OCI-LY7 (cell line): ENCODE measurements at regions not wholly inside any gene's neighbourhood (a gene's known extent, or its start where the extent isn't known, plus 50 kb on each side); places are given as distances from the start of the nearest gene placed in this dataset.

Source experiments
- BruUV-seq: library from RNA; stranded (reverse); fragments of 400-500 nt; replicated peaks from 2 replicates; lab custom pipeline; 2021; lab: Mats Ljungman, UMichigan
- CTCF ChIA-PET: fragments of 300-600 bp; sonication (Branson Sonifier 250); formaldehyde crosslinking; loops from one replicate; lab custom pipeline; 2022; ENCODE audit warnings: antibody characterized with exemption; ENCODE audit not compliant: unreplicated experiment; lab: Charles Lee
- POLR2A ChIA-PET: fragments of 300-600 bp; sonication (Branson Sonifier 250); formaldehyde crosslinking; loops from one replicate; lab custom pipeline; 2022; ENCODE audit warnings: antibody characterized with exemption; lab: Charles Lee
- DNase-seq: peaks from one replicate; pipeline ENCODE4 v3.0.0-alpha.2; 2015; ENCODE audit warnings: low spot score
- H2AFZ ChIP-seq: fragments of 200-600 bp; sonication (generic), shearing (Covaris generic); 2 replicates; pipeline ENCODE4 v1.6.1; 2014; ENCODE audit warnings: mild to moderate bottlenecking, antibody characterized with exemption, low read length, moderate library complexity
- H3K27ac ChIP-seq: fragments of 200-600 bp; sonication (generic); 2 replicates; pipeline ENCODE4 v1.5.1; 2014; ENCODE audit warnings: mixed run types, low read depth, mild to moderate bottlenecking, moderate library complexity, low read length, inconsistent platforms; ENCODE audit not compliant: poor library complexity, severe bottlenecking
- H3K36me3 ChIP-seq: fragments of 200-600 bp; sonication (generic); 2 replicates; pipeline ENCODE4 v1.6.1; 2014; ENCODE audit warnings: mild to moderate bottlenecking, antibody characterized with exemption, low read length, moderate library complexity, mixed read lengths; ENCODE audit not compliant: insufficient read depth
- H3K4me1 ChIP-seq: fragments of 200-600 bp; sonication (generic); 2 replicates; pipeline ENCODE4 v1.5.1; 2014; ENCODE audit warnings: mild to moderate bottlenecking, low read length; ENCODE audit not compliant: insufficient read depth, poor library complexity, severe bottlenecking
- H3K4me2 ChIP-seq: fragments of 200-600 bp; sonication (generic); 2 replicates; pipeline ENCODE4 v1.6.1; 2014; ENCODE audit warnings: mild to moderate bottlenecking, low read length
- H3K4me3 ChIP-seq: fragments of 200-600 bp; sonication (generic); 2 replicates; pipeline ENCODE4 v1.5.1; 2014; ENCODE audit warnings: mild to moderate bottlenecking, low read depth, low read length; ENCODE audit not compliant: poor library complexity, severe bottlenecking
- H3K79me2 ChIP-seq: fragments of 200-600 bp; sonication (generic); 2 replicates; pipeline ENCODE4 v1.6.1; 2016; ENCODE audit warnings: low read depth, mild to moderate bottlenecking, low read length, moderate library complexity, mixed read lengths; ENCODE audit not compliant: insufficient read depth
- H3K9me2 ChIP-seq: fragments of 200-600 bp; sonication (generic); 2 replicates; pipeline ENCODE4 v1.6.1; 2016; ENCODE audit warnings: mild to moderate bottlenecking, low read length, mixed read lengths; ENCODE audit not compliant: insufficient read depth
- H3K9me3 ChIP-seq: fragments of 200-600 bp; sonication (generic); 2 replicates; pipeline ENCODE4 v1.6.1; 2014; ENCODE audit warnings: mild to moderate bottlenecking, mixed run types, low read length, mixed read lengths
- H4K20me1 ChIP-seq: fragments of 200-600 bp; sonication (generic); 2 replicates; pipeline ENCODE4 v1.6.1; 2014; ENCODE audit warnings: mild to moderate bottlenecking, antibody characterized with exemption, low read length, moderate library complexity, mixed read lengths; ENCODE audit not compliant: insufficient read depth
- EZH2phosphoT487 ChIP-seq: fragments of 200-600 bp; sonication (generic); IDR thresholded peaks from 2 replicates; pipeline ENCODE4 v1.6.1; 2018; ENCODE audit warnings: low read depth, borderline replicate concordance, mild to moderate bottlenecking, mixed run types, antibody characterized with exemption, low read length, moderate library complexity, mixed read lengths
- intact Hi-C: fragments of 100-400 bp; cut with micrococcal nuclease; formaldehyde crosslinking; loops from one replicate; pipeline ENCODE4 v1.10.0; 2022; ENCODE audit not compliant: unreplicated experiment
- TF ChIP-seq, protein P1 (sequence below): fragments of 200-600 bp; sonication (generic); conservative IDR thresholded peaks from 2 replicates; pipeline ENCODE4 v1.5.1; 2014; ENCODE audit warnings: mild to moderate bottlenecking, antibody characterized with exemption, low read length, moderate library complexity, mixed read lengths

DNA sequence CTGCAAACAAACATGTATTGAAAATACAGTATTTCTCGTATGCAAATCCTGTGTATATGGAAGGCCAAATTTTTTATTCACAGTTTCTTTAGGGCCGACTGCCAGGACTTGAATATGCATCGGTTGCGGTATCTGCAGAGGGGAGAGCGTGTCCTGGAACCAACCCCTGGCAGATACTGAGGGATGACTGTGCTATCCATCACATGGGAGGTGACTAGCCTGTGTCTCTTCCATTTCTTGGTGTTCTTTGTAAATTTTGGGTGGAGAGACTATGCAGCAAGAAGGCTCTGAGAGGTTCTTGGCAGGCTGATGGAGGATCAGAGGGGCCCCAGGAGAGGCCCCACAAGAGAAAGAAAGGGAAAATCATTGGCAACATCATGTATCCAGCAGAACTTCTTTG is 384.3 kb downstream of the YTHDC2 start:
- DNase-seq = no peak
- Histone ChIP-seq H3K4me2 (no peak overlapping the region), H3K4me3 (no peak overlapping the region), H2AFZ (no peak overlapping the region), H3K9me2 (no peaks in the 10 kb centered on the region), H4K20me1 (no peaks in the 10 kb centered on the region), H3K9me3 (no peaks in the 10 kb centered on the region), H3K79me2 (no peaks in the 10 kb centered on the region), H3K36me3 (no peaks in the 10 kb centered on the region), H3K4me1 (no peaks in the 10 kb centered on the region), H3K27ac (no peak overlapping the region)
- no peak for TF ChIP-seq EZH2phosphoT487
- TF ChIP-seq, protein P1, sequence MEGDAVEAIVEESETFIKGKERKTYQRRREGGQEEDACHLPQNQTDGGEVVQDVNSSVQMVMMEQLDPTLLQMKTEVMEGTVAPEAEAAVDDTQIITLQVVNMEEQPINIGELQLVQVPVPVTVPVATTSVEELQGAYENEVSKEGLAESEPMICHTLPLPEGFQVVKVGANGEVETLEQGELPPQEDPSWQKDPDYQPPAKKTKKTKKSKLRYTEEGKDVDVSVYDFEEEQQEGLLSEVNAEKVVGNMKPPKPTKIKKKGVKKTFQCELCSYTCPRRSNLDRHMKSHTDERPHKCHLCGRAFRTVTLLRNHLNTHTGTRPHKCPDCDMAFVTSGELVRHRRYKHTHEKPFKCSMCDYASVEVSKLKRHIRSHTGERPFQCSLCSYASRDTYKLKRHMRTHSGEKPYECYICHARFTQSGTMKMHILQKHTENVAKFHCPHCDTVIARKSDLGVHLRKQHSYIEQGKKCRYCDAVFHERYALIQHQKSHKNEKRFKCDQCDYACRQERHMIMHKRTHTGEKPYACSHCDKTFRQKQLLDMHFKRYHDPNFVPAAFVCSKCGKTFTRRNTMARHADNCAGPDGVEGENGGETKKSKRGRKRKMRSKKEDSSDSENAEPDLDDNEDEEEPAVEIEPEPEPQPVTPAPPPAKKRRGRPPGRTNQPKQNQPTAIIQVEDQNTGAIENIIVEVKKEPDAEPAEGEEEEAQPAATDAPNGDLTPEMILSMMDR = no peak
- ChIA-PET POLR2A (interaction anchor here (0.6 kb wide), 1 partner anchor 232 kb away, joined by 3 read pairs; no protein-coding TSS in a partner anchor), CTCF (no interaction called here)
- intact Hi-C loops = no loop called here
- BruUV-seq = no TSS peak

DNA sequence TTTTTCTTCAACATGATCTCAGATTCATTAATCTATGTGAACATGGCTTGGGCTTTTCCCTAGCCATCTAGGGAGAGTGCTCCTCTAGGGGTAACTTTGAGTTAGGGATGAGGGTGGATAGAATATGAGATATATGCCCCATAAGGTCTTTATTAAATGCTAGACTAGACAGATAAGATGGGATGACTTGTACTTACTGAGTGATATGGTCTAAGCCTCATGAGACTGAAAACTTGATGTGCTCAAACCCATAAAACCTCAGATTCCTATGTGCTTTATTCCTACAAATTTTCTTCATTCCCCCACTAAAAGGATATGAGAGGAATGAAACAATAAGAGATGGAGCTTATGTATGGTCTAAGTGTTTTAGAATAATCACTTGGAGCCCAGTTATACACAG is 386.6 kb downstream of the YTHDC2 start:
- no TSS peak for BruUV-seq
- Histone ChIP-seq H3K4me3 (no peak overlapping the region), H3K4me1 (no peaks in the 10 kb centered on the region), H3K27ac (no peak overlapping the region), H3K4me2 (no peak overlapping the region), H3K36me3 (no peaks in the 10 kb centered on the region), H4K20me1 (no peaks in the 10 kb centered on the region), H3K9me2 (no peaks in the 10 kb centered on the region), H3K9me3 (no peaks in the 10 kb centered on the region), H3K79me2 (no peaks in the 10 kb centered on the region), H2AFZ (no peak overlapping the region)
- POLR2A ChIA-PET = no interaction called here
- DNase-seq = no peak
- TF ChIP-seq, protein P1 = no peak
- CTCF ChIA-PET = no interaction called here
- intact Hi-C loops = no loop called here

- Histone ChIP-seq H3K4me2 (no peak overlapping the region), H3K9me3 (no peaks in the 10 kb centered on the region), H3K79me2 (no peaks in the 10 kb centered on the region), H2AFZ (no peak overlapping the region), H3K27ac (no peak overlapping the region), H3K4me1 (no peaks in the 10 kb centered on the region), H3K4me3 (no peak overlapping the region), H4K20me1 (no peaks in the 10 kb centered on the region), H3K36me3 (no peaks in the 10 kb centered on the region), H3K9me2 (no peaks in the 10 kb centered on the region)
- ChIA-PET POLR2A (no interaction called here), CTCF (no interaction called here)
- DNase-seq = no peak
- intact Hi-C loops = no loop called here
- no peak for TF ChIP-seq EZH2phosphoT487
- BruUV-seq = no TSS peak
These were observed 387.3 kb downstream of the YTHDC2 start for GRCh38 chr5:113900816-113901215.
